Muscle of back (tissue), 3 donors: ENCODE measurements at regions not wholly inside any gene's neighbourhood (a gene's known extent, or its start where the extent isn't known, plus 50 kb on each side); places are given as distances from the start of the nearest gene placed in this dataset.

Source experiments
- DNase-seq, 3 donors: peaks; one replicate each; pipeline versions ENCODE4 v3.0.0 to v3.0.0-alpha.2; 2013

DNA sequence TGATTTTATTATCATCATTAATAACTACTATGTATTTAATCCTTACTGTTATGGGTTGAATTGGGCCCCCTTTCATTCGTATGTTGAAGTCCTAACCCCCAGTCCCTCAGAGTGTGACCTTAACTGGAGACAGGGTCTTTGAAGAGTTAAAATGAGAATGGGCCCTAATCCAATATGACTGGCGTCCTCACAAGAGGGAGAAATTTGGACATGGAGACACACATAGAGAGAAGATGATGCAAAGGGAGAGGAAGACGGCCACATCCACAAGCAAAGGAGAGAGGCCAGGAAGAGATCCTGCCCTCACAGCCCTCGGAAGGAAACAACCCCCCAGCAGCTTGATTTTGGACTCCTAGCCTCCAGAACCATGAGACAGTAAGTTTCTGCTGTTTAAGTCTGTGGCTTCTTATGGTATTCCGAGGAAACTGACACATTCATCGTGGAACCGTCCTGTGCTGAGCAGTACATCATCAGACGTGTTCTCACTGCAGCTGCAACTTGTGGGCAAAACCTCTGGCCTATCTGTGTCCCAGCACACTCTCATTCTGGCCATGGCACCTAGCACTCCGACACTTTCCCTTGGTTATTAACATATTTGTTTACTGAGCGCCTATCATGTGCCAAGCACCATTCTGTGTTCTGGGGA, 127.6 kb downstream of the SLC38A6 start:
- peak in 2 of 3 donors; percentile 53 to 71 for DNase-seq

GRCh38 chr14:61107869-61108493, 126.9 kb downstream of the SLC38A6 start:
- peak in 2 of 3 donors; percentile 38 to 65 for DNase-seq

DNA sequence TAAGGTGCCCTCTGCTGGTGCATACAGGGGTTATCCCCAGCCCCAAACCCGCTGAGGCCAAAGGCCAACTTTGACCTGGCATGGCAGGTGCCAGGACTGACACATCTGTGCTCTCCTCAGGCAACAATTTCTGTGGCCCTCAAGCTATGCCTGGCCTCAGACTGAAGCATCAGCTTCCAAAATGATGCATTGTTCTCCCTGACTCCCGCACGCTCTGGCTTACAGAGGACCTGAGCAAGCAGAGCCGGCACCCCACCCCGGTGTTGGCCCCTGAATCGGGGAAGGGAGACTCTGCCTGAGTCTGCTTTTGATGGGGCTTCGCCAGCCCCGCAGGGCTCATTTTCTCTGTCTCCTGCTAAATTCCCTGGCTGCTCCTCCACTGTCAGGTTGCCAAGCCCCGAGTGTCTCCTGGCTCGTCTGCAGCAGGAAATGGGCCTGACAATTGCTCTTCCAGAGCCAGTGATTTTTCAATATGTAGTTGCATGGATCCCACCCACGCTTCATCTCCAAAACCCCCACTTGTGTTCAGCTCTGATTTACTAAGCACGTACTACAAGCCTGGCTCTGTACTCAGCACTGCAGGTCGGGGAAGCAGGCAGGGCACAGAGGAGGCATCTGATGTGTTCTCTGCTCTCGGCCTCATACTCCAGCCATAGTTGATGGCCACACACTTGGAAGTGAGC, 126.1 kb downstream of the SLC38A6 start:
- peak; percentile 74 to 91 (median 80) for DNase-seq

DNA sequence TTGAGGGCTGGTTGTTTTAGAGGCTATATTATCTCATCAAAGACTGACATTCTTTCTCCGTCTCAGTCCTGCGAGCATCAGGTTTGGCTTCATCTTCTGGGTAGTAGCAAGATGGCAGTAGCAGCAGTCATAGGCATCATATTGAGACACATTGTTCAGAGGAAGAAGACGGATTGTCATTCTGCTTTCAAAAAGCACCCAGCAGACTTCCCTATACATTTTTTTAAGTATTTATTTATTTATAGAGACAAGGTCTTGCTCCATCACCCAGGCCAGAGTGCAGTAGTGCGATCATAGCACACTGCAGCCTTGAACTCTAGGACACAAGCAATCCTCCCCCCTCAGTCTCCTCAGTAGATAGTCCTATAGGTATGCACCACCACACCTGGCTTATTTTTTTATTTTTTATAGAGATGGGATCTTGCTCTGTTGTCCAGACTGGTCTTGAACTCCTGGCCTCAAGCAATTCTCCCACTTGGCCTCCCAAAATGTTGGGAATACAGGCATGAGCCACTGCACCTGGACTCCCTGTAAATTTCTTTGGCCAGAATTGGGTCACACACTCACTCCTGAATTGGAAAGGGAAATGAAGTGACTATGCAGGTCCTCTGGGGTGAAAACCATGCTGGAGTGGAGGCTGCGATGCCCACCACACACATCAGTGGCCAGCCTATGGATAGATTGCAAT, 125.4 kb downstream of the SLC38A6 start:
- no peak for DNase-seq

DNA sequence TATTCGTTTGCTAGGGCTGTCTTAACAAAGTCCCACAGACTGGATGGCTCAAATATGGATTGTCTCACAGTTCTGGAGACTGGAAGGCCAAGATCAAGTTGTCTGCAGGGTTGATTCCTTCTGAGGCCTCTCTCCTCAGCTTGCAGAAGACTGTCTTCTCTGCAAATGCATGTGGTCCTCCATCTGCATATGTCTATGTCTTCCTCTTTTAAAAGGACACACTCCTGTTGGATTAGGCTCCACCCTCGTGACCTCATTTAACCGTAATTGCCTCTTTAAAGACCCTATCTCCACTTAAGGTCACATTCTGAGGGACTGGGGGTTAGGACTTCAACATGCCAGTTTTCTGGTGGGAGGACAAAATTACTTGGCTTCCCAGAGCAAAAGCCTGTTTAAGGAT, 123.3 kb downstream of the SLC38A6 start:
- DNase-seq: no peak

GRCh38 chr14:61103541-61104339, 122.7 kb downstream of the SLC38A6 start:
- peak in 2 of 3 donors; percentile 87 to 96 for DNase-seq

- DNase-seq: peak in 1 of 3 donors; percentile 47
These were observed 121.8 kb downstream of the SLC38A6 start for GRCh38 chr14:61102549-61103466.
